GM12873 (cell line): ENCODE measurements at regions not wholly inside any gene's neighbourhood (a gene's known extent, or its start where the extent isn't known, plus 50 kb on each side); places are given as distances from the start of the nearest gene placed in this dataset.

ENCODE experiments used
- CTCF ChIP-seq: IDR thresholded peaks from 2 replicates; pipeline ENCODE4 v1.5.1; 2012; ENCODE audit warnings: low read depth, mild to moderate bottlenecking, moderate library complexity, low read length, control low read depth; ENCODE audit not compliant: insufficient read depth; ENCODE audit errors: missing control alignments

DNA sequence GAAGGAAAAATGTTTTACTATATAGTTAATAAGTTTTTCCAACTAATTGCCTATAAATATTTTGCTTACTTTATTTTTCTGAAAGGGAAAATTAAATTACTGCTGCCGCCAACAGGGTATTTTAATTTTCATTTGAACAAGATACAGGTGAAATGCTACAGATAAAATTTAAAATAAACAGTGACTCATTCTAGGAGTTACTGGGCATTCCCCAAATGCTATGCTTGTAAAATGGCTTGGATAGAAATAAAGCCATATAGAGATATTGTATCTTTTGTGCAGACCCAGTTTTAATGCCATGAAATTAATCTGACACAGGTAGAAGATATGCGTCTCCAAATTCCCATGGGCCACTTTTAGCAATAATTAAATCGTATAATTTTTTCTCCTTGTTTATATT lies 144.5 kb downstream of the NAP1L3 start:
- TF ChIP-seq CTCF = no peak
